ENCODE measurements at regions not wholly inside any gene's neighbourhood (a gene's known extent, or its start where the extent isn't known, plus 50 kb on each side); places are given as distances from the start of the nearest gene placed in this dataset.

DNA sequence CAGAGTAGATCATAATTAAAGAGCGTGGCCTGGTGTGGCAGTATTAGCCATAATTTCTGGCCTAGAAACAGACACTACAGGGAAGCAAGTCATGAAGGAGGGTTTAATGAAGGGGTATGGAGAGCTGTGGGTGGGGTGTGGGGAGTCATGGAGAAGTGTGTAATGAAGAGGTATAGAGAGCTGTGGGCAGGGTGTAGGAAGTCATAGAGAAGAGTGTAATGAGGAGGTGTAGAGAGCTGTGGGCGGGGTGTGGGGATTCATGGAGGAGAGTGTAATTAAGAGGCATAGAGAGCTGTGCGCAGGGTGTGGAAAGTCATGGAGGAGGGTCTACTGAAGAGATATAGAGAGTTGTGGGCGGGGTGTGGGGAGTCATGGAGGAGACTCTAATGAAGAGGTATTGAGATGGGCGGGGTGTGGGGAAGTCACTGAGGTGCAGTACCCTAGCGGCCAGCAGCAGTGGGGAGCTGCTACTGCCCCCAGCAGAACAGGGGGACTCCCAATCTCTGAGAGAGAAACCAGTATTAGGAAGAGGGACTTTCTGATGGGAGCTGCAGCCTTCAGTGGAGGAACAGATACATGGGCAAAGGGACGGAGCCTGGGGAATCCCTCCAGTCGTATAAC is 145.4 kb upstream of the FOXA2 start:
- TF ChIP-seq ZNF274 (IDR thresholded peaks at IDR 0.05; ENCODE audit: low read depth, low read length) (no peak), YY1 (IDR thresholded peaks at IDR 0.05; ENCODE audit: insufficient read depth, insufficient read length) (no peak), SUZ12 (IDR thresholded peaks at IDR 0.05; ENCODE audit: extremely low read depth, insufficient read depth, insufficient read length) (no peak)
